ENCODE measurements at regions not wholly inside any gene's neighbourhood (a gene's known extent, or its start where the extent isn't known, plus 50 kb on each side); places are given as distances from the start of the nearest gene placed in this dataset.

DNA sequence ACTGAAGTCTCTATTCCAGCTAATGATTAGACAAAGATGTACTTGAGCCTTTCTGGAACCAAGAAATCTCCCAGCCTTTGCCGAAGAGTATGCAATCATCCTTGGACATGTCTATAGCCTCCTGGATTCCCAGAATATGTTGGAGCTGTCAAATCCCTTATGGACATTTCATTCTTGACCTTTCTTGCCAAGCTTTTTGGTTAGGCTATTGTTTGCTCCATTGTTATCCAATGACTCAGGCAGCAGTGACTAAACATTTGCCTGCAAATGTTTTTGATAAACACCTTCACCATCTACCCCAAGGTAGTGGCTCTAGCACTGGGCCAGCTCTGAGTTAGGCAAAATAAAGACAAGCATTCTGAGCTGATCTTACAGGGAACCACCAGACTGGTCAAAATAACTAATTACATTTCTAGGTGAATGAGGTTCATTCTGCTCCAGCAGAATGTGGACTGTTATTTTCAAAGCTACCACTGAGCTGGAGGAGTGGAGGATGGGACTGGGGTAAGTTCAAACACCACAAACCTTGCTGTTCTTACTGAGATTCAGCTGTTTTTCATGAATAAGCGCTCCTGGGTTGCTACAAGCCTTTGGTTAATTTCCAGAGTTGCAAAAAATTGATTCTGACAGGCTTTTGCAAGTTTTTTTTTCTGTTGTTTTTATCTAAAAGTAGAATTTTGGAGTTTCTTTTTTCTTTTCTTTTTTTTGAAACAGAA lies 81.0 kb downstream of the TMEM270 start:
- CTCF ChIA-PET (ENCODE audit: low intra/inter-chr PET ratio), result no interaction called here
- H4K20me1 ChIP-seq (replicated peaks; ENCODE audit: control insufficient read depth, insufficient read depth, low read length), result no peaks in the 10 kb centered on the region
- FAIRE-seq (no peak), DNase-seq (ENCODE audit: extremely low read depth in 1 of 4, low spot score in 3 of 4) (no peak), ATAC-seq (no peak)
- H3K9ac ChIP-seq (ENCODE audit: insufficient read depth in 1 of 2, low read depth in 2 of 2, low read length in 2 of 2), result no peak overlapping the region
- no peaks in the 10 kb centered on the region for H3K9me1 ChIP-seq (ENCODE audit: control insufficient read depth, insufficient read depth, low read length)
- no TSS peak for BruUV-seq (replicated peaks)
- TF ChIP-seq MXI1 (IDR thresholded peaks at IDR 0.05; ENCODE audit: low read depth, low read length) (no peak), GABPB1 (CRISPR knock-in tag; IDR thresholded peaks at IDR 0.05) (no peak), ZNF12 (CRISPR knock-in tag; IDR thresholded peaks at IDR 0.05) (no peak), SRSF9 (IDR thresholded peaks at IDR 0.05; ENCODE audit: borderline replicate concordance, low read depth, low read length) (no peak), BRD4 (IDR thresholded peaks at IDR 0.05) (no peak), ATF6 (CRISPR knock-in tag; IDR thresholded peaks at IDR 0.05) (no peak), ZNF274 (IDR thresholded peaks at IDR 0.05; ENCODE audit: borderline replicate concordance, low read depth, low read length) (no peak)
- H3K4me2 ChIP-seq (ENCODE audit: insufficient read depth, low read length), result no peak overlapping the region
- no peak overlapping the region for H3K27ac ChIP-seq (ENCODE audit: extremely low read depth, low read depth, low read length)
- H3K36me3 ChIP-seq (ENCODE audit: control insufficient read depth, insufficient read depth, low read length), result no peaks in the 10 kb centered on the region
- 5% methylated on average over 2 of the region's 2 CpGs for WGBS (ENCODE audit: insufficient coverage, low coverage, missing lambda C conversion rate)
- no peaks in the 10 kb centered on the region for H3K79me2 ChIP-seq (ENCODE audit: control insufficient read depth, insufficient read depth, low read length)
- no peaks in the 10 kb centered on the region for H3K27me3 ChIP-seq (ENCODE audit: control insufficient read depth in 2 of 2, insufficient read depth in 2 of 2, low read length in 2 of 2)
- intact Hi-C loops (cut with micrococcal nuclease), result no loop called here
- H3K4me1 ChIP-seq (replicated peaks in 1 of 2; ENCODE audit: control insufficient read depth in 2 of 2, insufficient read depth in 2 of 2, low read length in 2 of 2), result no peaks in the 10 kb centered on the region
- no peak overlapping the region for H3K4me3 ChIP-seq
- POLR2A ChIA-PET, result no interaction called here
- H2AFZ ChIP-seq (ENCODE audit: low read depth, low read length), result no peak overlapping the region
- peaks cover 5% of the 10 kb centered on the region; the same call in 1 of the 2 replicates for H3K9me3 ChIP-seq (replicated peaks; ENCODE audit: control insufficient read depth, insufficient read depth, low read depth, low read length)
- in situ Hi-C loops (cut with MboI), result no loop called here
